A673 (cell line): ENCODE measurements at regions not wholly inside any gene's neighbourhood (a gene's known extent, or its start where the extent isn't known, plus 50 kb on each side); places are given as distances from the start of the nearest gene placed in this dataset.

Experiments
- BruUV-seq: library from RNA; stranded (reverse); fragments of 400-500 nt; replicated peaks from 2 replicates; lab custom pipeline; 2021; lab: Mats Ljungman, UMichigan
- CTCF ChIA-PET: fragments of 300-600 bp; sonication (Branson Sonifier 250); formaldehyde crosslinking; loops from one replicate; lab custom pipeline; 2022; ENCODE audit warnings: antibody characterized with exemption; lab: Charles Lee
- POLR2A ChIA-PET: fragments of 300-600 bp; sonication (Branson Sonifier 250); formaldehyde crosslinking; loops from one replicate; lab custom pipeline; 2022; ENCODE audit warnings: antibody characterized with exemption; ENCODE audit not compliant: low non-redundant PET; lab: Charles Lee
- DNase-seq: peaks from one replicate; pipeline ENCODE4 v3.0.0-alpha.2; 2015; ENCODE audit warnings: low spot score
- H3K27ac ChIP-seq: fragments of 200-600 bp; sonication (generic); 2 replicates; pipeline ENCODE4 v1.5.1; 2016; ENCODE audit warnings: mixed run types, low read depth, mild to moderate bottlenecking, mixed read lengths, antibody characterized with exemption, low read length; ENCODE audit not compliant: poor library complexity, severe bottlenecking
- H3K27me3 ChIP-seq: fragments of 200-600 bp; sonication (generic); replicated peaks from 2 replicates; pipeline ENCODE4 v1.6.1; 2017; ENCODE audit warnings: mixed run types, low read depth, mild to moderate bottlenecking, mixed read lengths, antibody characterized with exemption, low read length; ENCODE audit not compliant: insufficient read depth, poor library complexity
- H3K36me3 ChIP-seq: fragments of 200-600 bp; sonication (generic); 2 replicates; pipeline ENCODE4 v1.6.1; 2016; ENCODE audit warnings: mixed run types, mild to moderate bottlenecking, mixed read lengths, antibody characterized with exemption, low read length; ENCODE audit not compliant: insufficient read depth, poor library complexity, severe bottlenecking
- H3K4me1 ChIP-seq: fragments of 200-600 bp; sonication (generic); 2 replicates; pipeline ENCODE4 v1.6.1; 2017; ENCODE audit warnings: mixed run types, mild to moderate bottlenecking, mixed read lengths, antibody characterized with exemption, low read length; ENCODE audit not compliant: insufficient read depth, poor library complexity, severe bottlenecking
- H3K4me3 ChIP-seq: fragments of 200-600 bp; sonication (generic); 2 replicates; pipeline ENCODE4 v1.5.1; 2016; ENCODE audit warnings: low read depth, mixed run types, mild to moderate bottlenecking, mixed read lengths, low read length; ENCODE audit not compliant: poor library complexity, severe bottlenecking
- H3K9me3 ChIP-seq: fragments of 200-600 bp; sonication (generic); 2 replicates; pipeline ENCODE4 v1.6.1; 2016; ENCODE audit warnings: mixed run types, low read depth, mild to moderate bottlenecking, mixed read lengths, antibody characterized with exemption, low read length; ENCODE audit not compliant: poor library complexity, severe bottlenecking
- CTCF ChIP-seq: fragments of 300-800, 200-600 bp; sonication (generic); conservative IDR thresholded peaks from 2 replicates; pipeline ENCODE4 v1.5.1; 2017; ENCODE audit warnings: low read depth, mild to moderate bottlenecking, antibody characterized with exemption, low read length, moderate library complexity, mixed read lengths
- EZH2 ChIP-seq: fragments of 200-600 bp; sonication (generic); IDR thresholded peaks from 2 replicates; pipeline ENCODE4 v1.6.1; 2017; ENCODE audit warnings: borderline replicate concordance, low read depth, mild to moderate bottlenecking, mixed read lengths, antibody characterized with exemption, low read length; ENCODE audit not compliant: poor library complexity, severe bottlenecking
- intact Hi-C: fragments of 100-400 bp; cut with micrococcal nuclease; formaldehyde crosslinking; loops from one replicate; pipeline ENCODE4 v1.10.0; 2022; ENCODE audit not compliant: unreplicated experiment

- no TSS peak for BruUV-seq
- H3K27ac ChIP-seq = no peak overlapping the region
Observed at GRCh38 chr6:121816361-121816760, 380.9 kb downstream of the GJA1 start.

GRCh38 chr6:121816906-121817540, 381.6 kb downstream of the GJA1 start:
- TF ChIP-seq EZH2 (no peak), CTCF (no peak)
- POLR2A ChIA-PET = no interaction called here
- H3K9me3 ChIP-seq = peaks cover 21% of the 10 kb centered on the region

More at GRCh38 chr6:121816361-121816760, 380.9 kb downstream of the GJA1 start:
- no peak for TF ChIP-seq CTCF
- TF ChIP-seq EZH2 = no peak
- POLR2A ChIA-PET = no interaction called here
- no peak for DNase-seq
- CTCF ChIA-PET = no interaction called here
- Histone ChIP-seq H3K9me3 (peaks cover 16% of the 10 kb centered on the region), H3K4me3 (no peak overlapping the region), H3K4me1 (no peaks in the 10 kb centered on the region), H3K36me3 (no peaks in the 10 kb centered on the region), H3K27me3 (no peaks in the 10 kb centered on the region)
- intact Hi-C loops = no loop called here

GRCh38 chr6:121823437-121823851, 388.0 kb downstream of the GJA1 start:
- no TSS peak for BruUV-seq
- H3K27ac ChIP-seq = no peak overlapping the region
- peak; percentile 48 for DNase-seq
- peaks cover 10% of the 10 kb centered on the region for H3K4me1 ChIP-seq
- no peaks in the 10 kb centered on the region for H3K36me3 ChIP-seq
- H3K27me3 ChIP-seq = no peaks in the 10 kb centered on the region
- ChIA-PET POLR2A (no interaction called here), CTCF (no interaction called here)
- TF ChIP-seq EZH2 (no peak), CTCF (no peak)
- H3K9me3 ChIP-seq = peaks cover 21% of the 10 kb centered on the region
- intact Hi-C loops = no loop called here
- no peak overlapping the region for H3K4me3 ChIP-seq

More at GRCh38 chr6:121816906-121817540, 381.6 kb downstream of the GJA1 start:
- Histone ChIP-seq H3K4me1 (no peaks in the 10 kb centered on the region), H3K4me3 (no peak overlapping the region), H3K27ac (no peak overlapping the region), H3K27me3 (no peaks in the 10 kb centered on the region), H3K36me3 (no peaks in the 10 kb centered on the region)
- no TSS peak for BruUV-seq
- CTCF ChIA-PET = interaction anchor here (0.5 kb wide), 1 partner anchor 230 kb away, joined by 4 read pairs; no protein-coding TSS in a partner anchor
- DNase-seq = no peak
- intact Hi-C loops = no loop called here
